GM13977 (cell line): ENCODE measurements at regions not wholly inside any gene's neighbourhood (a gene's known extent, or its start where the extent isn't known, plus 50 kb on each side); places are given as distances from the start of the nearest gene placed in this dataset.

Source experiments
- DNase-seq: peaks from one replicate; pipeline ENCODE4 v3.0.0; 2012; ENCODE audit warnings: low spot score
- in situ Hi-C: fragments of 300-500 bp; cut with MboI; formaldehyde crosslinking; loops from one replicate; pipeline ENCODE4 v1.12.0; 2022; ENCODE audit warnings: low sequenced_read_pairs, low pct_unique_long_range_greater_than_20kb, mixed read lengths, inconsistent platforms; ENCODE audit not compliant: unreplicated experiment
- TF ChIP-seq, protein P1 (sequence below): IDR thresholded peaks from 2 replicates; pipeline ENCODE4 v1.5.1; 2012; ENCODE audit warnings: mild to moderate bottlenecking, control low read depth; ENCODE audit not compliant: insufficient read depth; ENCODE audit errors: extremely low read depth, missing control alignments

- TF ChIP-seq, protein P1, sequence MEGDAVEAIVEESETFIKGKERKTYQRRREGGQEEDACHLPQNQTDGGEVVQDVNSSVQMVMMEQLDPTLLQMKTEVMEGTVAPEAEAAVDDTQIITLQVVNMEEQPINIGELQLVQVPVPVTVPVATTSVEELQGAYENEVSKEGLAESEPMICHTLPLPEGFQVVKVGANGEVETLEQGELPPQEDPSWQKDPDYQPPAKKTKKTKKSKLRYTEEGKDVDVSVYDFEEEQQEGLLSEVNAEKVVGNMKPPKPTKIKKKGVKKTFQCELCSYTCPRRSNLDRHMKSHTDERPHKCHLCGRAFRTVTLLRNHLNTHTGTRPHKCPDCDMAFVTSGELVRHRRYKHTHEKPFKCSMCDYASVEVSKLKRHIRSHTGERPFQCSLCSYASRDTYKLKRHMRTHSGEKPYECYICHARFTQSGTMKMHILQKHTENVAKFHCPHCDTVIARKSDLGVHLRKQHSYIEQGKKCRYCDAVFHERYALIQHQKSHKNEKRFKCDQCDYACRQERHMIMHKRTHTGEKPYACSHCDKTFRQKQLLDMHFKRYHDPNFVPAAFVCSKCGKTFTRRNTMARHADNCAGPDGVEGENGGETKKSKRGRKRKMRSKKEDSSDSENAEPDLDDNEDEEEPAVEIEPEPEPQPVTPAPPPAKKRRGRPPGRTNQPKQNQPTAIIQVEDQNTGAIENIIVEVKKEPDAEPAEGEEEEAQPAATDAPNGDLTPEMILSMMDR: no peak
- in situ Hi-C loops: no loop called here
- DNase-seq: no peak
Measured at GRCh38 chr9:81122749-81123148, 566.6 kb downstream of the TLE1 start.

GRCh38 chr9:81119591-81119990 is 569.8 kb downstream of the TLE1 start:
- in situ Hi-C loops: no loop called here
- TF ChIP-seq, protein P1: no peak

GRCh38 chr9:81118416-81118815 is 570.9 kb downstream of the TLE1 start:
- in situ Hi-C loops: no loop called here
- TF ChIP-seq, protein P1: no peak
- no peak for DNase-seq

More at GRCh38 chr9:81119591-81119990, 569.8 kb downstream of the TLE1 start:
- no peak for DNase-seq

GRCh38 chr9:81116340-81117137 is 572.8 kb downstream of the TLE1 start:
- TF ChIP-seq, protein P1: no peak
- in situ Hi-C loops: no loop called here
- no peak for DNase-seq

GRCh38 chr9:81113453-81114124 is 575.8 kb downstream of the TLE1 start:
- TF ChIP-seq, protein P1: no peak
- DNase-seq: no peak
- in situ Hi-C loops: no loop called here

- in situ Hi-C loops: no loop called here
- DNase-seq: no peak
- TF ChIP-seq, protein P1: no peak
Measured at GRCh38 chr9:81112627-81113452, 576.5 kb downstream of the TLE1 start.
